ENCODE measurements at regions not wholly inside any gene's neighbourhood (a gene's known extent, or its start where the extent isn't known, plus 50 kb on each side); places are given as distances from the start of the nearest gene placed in this dataset.

DNA sequence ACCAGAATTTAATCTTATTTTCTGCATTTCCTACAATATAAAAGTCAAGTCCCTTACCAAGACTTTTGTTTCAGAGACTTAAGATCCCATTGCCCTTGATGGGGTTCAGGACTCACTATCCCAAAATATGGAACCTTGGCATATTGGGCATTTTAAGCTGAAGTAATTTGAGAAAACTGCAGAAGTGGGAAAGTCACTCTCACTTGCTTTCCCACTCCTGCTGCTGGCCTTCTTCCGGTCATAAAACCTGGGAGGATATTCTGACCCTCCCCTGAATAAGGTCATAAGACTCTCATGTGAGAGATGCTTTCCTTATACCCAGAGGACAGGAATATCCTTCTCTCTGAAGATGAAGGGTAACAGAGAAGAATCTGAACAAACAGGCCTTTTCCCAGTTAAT lies 92.8 kb upstream of the IFNGR1 start (continued):
- TF ChIP-seq ASH2L (IDR thresholded peaks at IDR 0.05; ENCODE audit: low read length) (no peak), ZNF274 (IDR thresholded peaks at IDR 0.05; ENCODE audit: borderline replicate concordance, extremely low read depth, low read length) (no peak)

Data from H1 (cell line).